ENCODE measurements at regions not wholly inside any gene's neighbourhood (a gene's known extent, or its start where the extent isn't known, plus 50 kb on each side); places are given as distances from the start of the nearest gene placed in this dataset.

- no peak overlapping the region for H3K4me3 ChIP-seq (ENCODE audit: low read depth in 1 of 3, low read length in 3 of 3)
- DNase-seq (ENCODE audit: low spot score): no peak
- peaks cover 0 to 6% (median 0%) of the 10 kb centered on the region in 4 donors for H3K27me3 ChIP-seq (ENCODE audit: control insufficient read depth in 4 of 4, insufficient read depth in 4 of 4, low read length in 3 of 4)
- TF ChIP-seq TAF1 (conservative IDR thresholded peaks at IDR 0.05) (no peak), HNF4G (IDR thresholded peaks at IDR 0.05) (no peak), HNF4A (conservative IDR thresholded peaks at IDR 0.05) (no peak), ATF3 (IDR thresholded peaks at IDR 0.05) (no peak), JUND (IDR thresholded peaks at IDR 0.05) (no peak), FOXA2 (IDR thresholded peaks at IDR 0.05) (no peak), YY1 (IDR thresholded peaks at IDR 0.05) (no peak), REST (IDR thresholded peaks at IDR 0.05) (no peak), MAX (IDR thresholded peaks at IDR 0.05) (no peak), FOXA1 (IDR thresholded peaks at IDR 0.05) (no peak), CTCF (IDR thresholded peaks at IDR 0.05; ENCODE audit: low read depth, low read length, missing input control) (no peak), GABPA (IDR thresholded peaks at IDR 0.05 in 1 of 2, conservative IDR thresholded peaks at IDR 0.05 in 1 of 2) (no peak), NR2F2 (IDR thresholded peaks at IDR 0.05) (no peak), RAD21 (IDR thresholded peaks at IDR 0.05) (no peak), RXRA (IDR thresholded peaks at IDR 0.05) (no peak), ZBTB33 (IDR thresholded peaks at IDR 0.05) (no peak), SP1 (IDR thresholded peaks at IDR 0.05) (no peak)
- H3K4me1 ChIP-seq (ENCODE audit: control insufficient read depth in 4 of 4, insufficient read depth in 4 of 4, low read length in 3 of 4): no peaks in the 10 kb centered on the region
- 49% methylated on average over 2 of the region's 2 CpGs for WGBS
- no peaks in the 10 kb centered on the region for H3K9me3 ChIP-seq (ENCODE audit: control insufficient read depth in 4 of 4, low read length in 3 of 4)
- H3K27ac ChIP-seq (ENCODE audit: low read depth in 1 of 2, low read length in 2 of 2): no peak overlapping the region
- no peak overlapping the region for H3K9ac ChIP-seq (ENCODE audit: low read depth in 1 of 2, low read length in 2 of 2)
- H3K36me3 ChIP-seq (ENCODE audit: control insufficient read depth in 4 of 4, insufficient read depth in 3 of 4, low read depth in 1 of 4, low read length in 3 of 4): no peaks in the 10 kb centered on the region
Observed at GRCh38 chr12:107856096-107856495, 81.6 kb downstream of the ASCL4 start.

- Histone ChIP-seq H3K36me3 (ENCODE audit: control insufficient read depth in 4 of 4, insufficient read depth in 3 of 4, low read depth in 1 of 4, low read length in 3 of 4) (no peaks in the 10 kb centered on the region), H3K9me3 (ENCODE audit: control insufficient read depth in 4 of 4, low read length in 3 of 4) (no peaks in the 10 kb centered on the region), H3K27ac (ENCODE audit: low read depth in 1 of 2, low read length in 2 of 2) (no peak overlapping the region), H3K9ac (ENCODE audit: low read depth in 1 of 2, low read length in 2 of 2) (no peak overlapping the region), H3K4me1 (ENCODE audit: control insufficient read depth in 4 of 4, insufficient read depth in 4 of 4, low read length in 3 of 4) (no peaks in the 10 kb centered on the region), H3K27me3 (ENCODE audit: control insufficient read depth in 4 of 4, insufficient read depth in 4 of 4, low read length in 3 of 4) (peaks cover 0 to 6% (median 0%) of the 10 kb centered on the region in 4 donors), H3K4me3 (ENCODE audit: low read depth in 1 of 3, low read length in 3 of 3) (no peak overlapping the region)
- 81% methylated on average over 4 of the region's 4 CpGs for WGBS
- TF ChIP-seq NR2F2 (IDR thresholded peaks at IDR 0.05) (no peak), GABPA (IDR thresholded peaks at IDR 0.05 in 1 of 2, conservative IDR thresholded peaks at IDR 0.05 in 1 of 2) (no peak), HNF4A (conservative IDR thresholded peaks at IDR 0.05) (no peak), RAD21 (IDR thresholded peaks at IDR 0.05) (no peak), REST (IDR thresholded peaks at IDR 0.05) (no peak), ATF3 (IDR thresholded peaks at IDR 0.05) (no peak), FOXA1 (IDR thresholded peaks at IDR 0.05) (no peak), MAX (IDR thresholded peaks at IDR 0.05) (no peak)
- no peak for DNase-seq (ENCODE audit: low spot score)
Observed at GRCh38 chr12:107857191-107857590, 82.7 kb downstream of the ASCL4 start.
